ENCODE measurements at regions not wholly inside any gene's neighbourhood (a gene's known extent, or its start where the extent isn't known, plus 50 kb on each side); places are given as distances from the start of the nearest gene placed in this dataset.

- Histone ChIP-seq H3K9ac (no peak overlapping the region), H3K4me3 (ENCODE audit: low read depth in 2 of 2, low read length in 1 of 2) (no peak overlapping the region), H3F3A (replicated peaks; ENCODE audit: insufficient read depth) (no peaks in the 10 kb centered on the region), H2AFZ (ENCODE audit: low read depth) (no peak overlapping the region), H4K20me1 (ENCODE audit: insufficient read depth) (no peaks in the 10 kb centered on the region), H3K79me2 (ENCODE audit: insufficient read depth) (no peaks in the 10 kb centered on the region), H3K4me2 (no peak overlapping the region), H3K9me2 (no peaks in the 10 kb centered on the region), H3K9me3 (no peaks in the 10 kb centered on the region), H3K36me3 (replicated peaks in 1 of 2; ENCODE audit: control insufficient read depth in 1 of 2, insufficient read depth in 2 of 2, low read length in 1 of 2) (no peaks in the 10 kb centered on the region), H3K27ac (ENCODE audit: low read depth in 2 of 2, low read length in 1 of 2) (no peak overlapping the region), H3K4me1 (ENCODE audit: control insufficient read depth in 1 of 2, insufficient read depth in 2 of 2, low read depth in 1 of 2, low read length in 1 of 2) (no peaks in the 10 kb centered on the region), H3K27me3 (ENCODE audit: insufficient read depth) (no peaks in the 10 kb centered on the region)
- 74% methylated on average over 1 of the region's 1 CpG for WGBS (ENCODE audit: low lambda C conversion rate)
- ChIA-PET CTCF (no interaction called here), POLR2A (no interaction called here)
- no peak for TF ChIP-seq USF1 (IDR thresholded peaks at IDR 0.05; ENCODE audit: borderline replicate concordance, low read depth)
- TF ChIP-seq FOXM1 (IDR thresholded peaks at IDR 0.05; ENCODE audit: low read depth) = no peak
- TF ChIP-seq YY1 (IDR thresholded peaks at IDR 0.05; ENCODE audit: low read depth) = no peak
- TF ChIP-seq MEF2A (IDR thresholded peaks at IDR 0.05; ENCODE audit: borderline replicate concordance, low read depth) = no peak
- no peak for TF ChIP-seq GABPA (IDR thresholded peaks at IDR 0.05; ENCODE audit: low read depth)
- no peak for TF ChIP-seq SMC3 (IDR thresholded peaks at IDR 0.05; ENCODE audit: low read depth, low read length)
- TF ChIP-seq, protein P1, sequence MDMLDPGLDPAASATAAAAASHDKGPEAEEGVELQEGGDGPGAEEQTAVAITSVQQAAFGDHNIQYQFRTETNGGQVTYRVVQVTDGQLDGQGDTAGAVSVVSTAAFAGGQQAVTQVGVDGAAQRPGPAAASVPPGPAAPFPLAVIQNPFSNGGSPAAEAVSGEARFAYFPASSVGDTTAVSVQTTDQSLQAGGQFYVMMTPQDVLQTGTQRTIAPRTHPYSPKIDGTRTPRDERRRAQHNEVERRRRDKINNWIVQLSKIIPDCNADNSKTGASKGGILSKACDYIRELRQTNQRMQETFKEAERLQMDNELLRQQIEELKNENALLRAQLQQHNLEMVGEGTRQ (IDR thresholded peaks at IDR 0.05; ENCODE audit: borderline replicate concordance, low read depth, low read length) = no peak
- TF ChIP-seq MXI1 (IDR thresholded peaks at IDR 0.05; ENCODE audit: low read depth, low read length) = no peak
- no peak for TF ChIP-seq RCOR1 (IDR thresholded peaks at IDR 0.05; ENCODE audit: low read length)
- TF ChIP-seq NFIC (IDR thresholded peaks at IDR 0.05; ENCODE audit: borderline replicate concordance) = no peak
- no peak for DNase-seq
These were observed 149.3 kb upstream of the CCNH start for GRCh38 chr5:87562068-87562467.

DNA sequence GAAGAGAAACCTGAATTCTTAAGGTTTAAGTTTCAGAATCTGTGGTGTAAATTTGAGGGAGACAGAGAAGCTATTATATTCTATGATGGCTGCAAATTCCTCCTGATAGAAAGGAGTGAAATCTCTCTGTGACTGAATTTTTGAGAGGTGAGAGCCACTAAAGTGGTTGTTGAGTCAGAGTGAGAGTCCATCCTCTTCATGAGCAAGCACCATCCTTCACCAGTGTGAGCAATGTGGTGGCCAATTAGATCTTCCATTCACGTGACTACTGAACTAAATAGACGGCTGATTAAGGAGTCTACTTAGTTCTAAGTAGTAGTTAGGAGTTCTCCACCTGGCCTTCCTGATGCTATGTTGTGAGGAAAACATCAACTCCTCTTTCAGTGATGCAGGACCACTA lies 147.8 kb upstream of the CCNH start:
- H3K9me2 ChIP-seq = no peaks in the 10 kb centered on the region
- H2AFZ ChIP-seq (ENCODE audit: low read depth) = no peak overlapping the region
- H3K4me3 ChIP-seq (ENCODE audit: low read depth in 2 of 2, low read length in 1 of 2) = no peak overlapping the region
- no peaks in the 10 kb centered on the region for H3K9me3 ChIP-seq
- CTCF ChIA-PET = no interaction called here
- H4K20me1 ChIP-seq (ENCODE audit: insufficient read depth) = no peaks in the 10 kb centered on the region
- DNase-seq = no peak
- H3K27me3 ChIP-seq (ENCODE audit: insufficient read depth) = no peaks in the 10 kb centered on the region
- H3K9ac ChIP-seq = no peak overlapping the region
- H3K4me1 ChIP-seq (ENCODE audit: control insufficient read depth in 1 of 2, insufficient read depth in 2 of 2, low read depth in 1 of 2, low read length in 1 of 2) = no peaks in the 10 kb centered on the region
- no peaks in the 10 kb centered on the region for H3K79me2 ChIP-seq (ENCODE audit: insufficient read depth)
- no peak for TF ChIP-seq RFX5 (IDR thresholded peaks at IDR 0.05; ENCODE audit: low read length)
- no peak for TF ChIP-seq TCF12 (IDR thresholded peaks at IDR 0.05)
- TF ChIP-seq EZH2phosphoT487 (IDR thresholded peaks at IDR 0.05; ENCODE audit: borderline replicate concordance, low read depth) = no peak
- TF ChIP-seq EP300 (IDR thresholded peaks at IDR 0.05; ENCODE audit: borderline replicate concordance in 1 of 2, low read depth in 1 of 2, low read length in 1 of 2) = no peak
- TF ChIP-seq JUND (IDR thresholded peaks at IDR 0.05) = no peak
- TF ChIP-seq YY1 (IDR thresholded peaks at IDR 0.05; ENCODE audit: low read depth) = no peak
- TF ChIP-seq USF1 (IDR thresholded peaks at IDR 0.05; ENCODE audit: borderline replicate concordance, low read depth) = no peak
- no peaks in the 10 kb centered on the region for H3K36me3 ChIP-seq (replicated peaks in 1 of 2; ENCODE audit: control insufficient read depth in 1 of 2, insufficient read depth in 2 of 2, low read length in 1 of 2)
- POLR2A ChIA-PET = no interaction called here
- no peak overlapping the region for H3K4me2 ChIP-seq
- 42% methylated on average over 2 of the region's 2 CpGs for WGBS (ENCODE audit: low lambda C conversion rate)
- H3K27ac ChIP-seq (ENCODE audit: low read depth in 2 of 2, low read length in 1 of 2) = no peak overlapping the region
- no peaks in the 10 kb centered on the region for H3F3A ChIP-seq (replicated peaks; ENCODE audit: insufficient read depth)

Measured in SK-N-SH (cell line).